Activated T-helper 1 cell treated with Interleukin-2 at 50 U/mL for 16 hours (primary cell): ENCODE measurements at regions not wholly inside any gene's neighbourhood (a gene's known extent, or its start where the extent isn't known, plus 50 kb on each side); places are given as distances from the start of the nearest gene placed in this dataset.

ENCODE experiments used
- DNase-seq: peaks from one replicate; pipeline ENCODE4 v3.0.0-alpha.2; 2020; ENCODE audit warnings: low read depth

- DNase-seq: no peak
These were observed 163.6 kb upstream of the TMPO start for GRCh38 chr12:98351784-98352183.

DNA sequence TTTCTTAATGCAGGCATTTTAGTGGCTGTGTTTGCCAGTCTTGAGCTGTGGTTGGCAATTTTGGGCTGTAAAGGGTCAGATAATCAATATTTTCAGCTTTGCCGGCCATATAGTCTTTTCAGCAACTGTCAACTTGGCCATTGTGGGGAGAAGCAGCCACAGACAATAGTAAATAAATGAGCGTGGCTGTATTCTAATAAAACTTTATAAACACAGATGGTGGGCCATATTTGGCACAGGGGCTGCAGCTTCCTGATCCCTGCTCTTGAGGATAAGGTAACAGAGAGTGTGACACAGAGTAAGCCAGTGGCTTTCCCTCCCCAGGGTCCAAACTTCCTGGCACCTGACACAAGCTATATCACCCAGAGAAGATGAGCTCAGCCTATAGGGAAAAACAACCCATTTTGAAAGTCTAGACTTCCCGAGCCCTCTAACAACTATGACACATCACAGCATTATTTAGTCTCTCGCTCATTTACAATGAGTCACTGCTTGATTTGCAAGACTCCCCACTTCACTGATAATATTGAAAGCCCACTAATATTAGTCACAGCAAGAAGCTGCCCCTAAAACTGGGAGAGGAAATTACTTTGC is 163.1 kb upstream of the TMPO start:
- no peak for DNase-seq

DNA sequence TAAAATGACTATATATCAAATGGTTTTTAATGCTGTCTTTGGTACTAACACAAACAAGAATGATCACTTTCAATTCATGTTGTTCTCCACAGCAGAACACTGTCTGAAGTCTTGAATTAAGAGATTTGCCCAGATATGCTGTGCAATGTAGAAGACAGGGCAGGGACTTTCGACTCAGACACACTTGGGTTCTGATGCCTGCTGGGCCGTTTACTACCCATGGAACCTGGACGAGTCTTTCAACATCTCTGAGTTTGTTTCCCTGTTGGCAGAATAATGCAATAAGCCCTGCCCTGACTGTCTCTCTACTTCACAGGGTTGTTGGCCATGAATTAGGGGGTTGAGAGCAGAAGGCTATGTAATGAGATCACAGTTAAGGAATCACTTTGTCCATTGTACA is 162.6 kb upstream of the TMPO start:
- no peak for DNase-seq

- no peak for DNase-seq
These were observed 160.8 kb upstream of the TMPO start for GRCh38 chr12:98354520-98355035.

- DNase-seq: no peak
These were observed 160.1 kb upstream of the TMPO start for GRCh38 chr12:98355322-98355721.

- no peak for DNase-seq
These were observed 159.5 kb upstream of the TMPO start for GRCh38 chr12:98355933-98356332.

DNA sequence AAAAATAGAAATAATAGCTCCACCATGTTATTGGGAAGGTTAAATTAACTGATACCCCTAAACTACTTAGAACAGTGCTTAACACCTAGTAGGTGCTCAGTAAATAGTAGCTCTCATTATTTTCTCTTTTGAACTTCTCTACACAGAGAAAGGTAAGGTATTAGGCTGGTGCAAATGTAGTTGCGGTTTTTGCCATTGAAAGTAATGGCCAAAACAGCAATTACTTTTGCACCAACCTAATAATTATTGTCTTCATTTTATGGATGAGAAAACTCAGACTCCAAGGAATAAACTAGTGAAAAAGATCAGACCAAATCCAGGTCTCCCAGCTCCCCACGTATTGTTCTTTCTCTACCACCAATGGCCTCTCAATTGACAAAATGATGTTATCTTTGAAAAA is 157.2 kb upstream of the TMPO start:
- DNase-seq: no peak

GRCh38 chr12:98359856-98360255 is 155.5 kb upstream of the TMPO start:
- no peak for DNase-seq

- DNase-seq: no peak
These were observed 155.0 kb upstream of the TMPO start for GRCh38 chr12:98360401-98360800.

DNA sequence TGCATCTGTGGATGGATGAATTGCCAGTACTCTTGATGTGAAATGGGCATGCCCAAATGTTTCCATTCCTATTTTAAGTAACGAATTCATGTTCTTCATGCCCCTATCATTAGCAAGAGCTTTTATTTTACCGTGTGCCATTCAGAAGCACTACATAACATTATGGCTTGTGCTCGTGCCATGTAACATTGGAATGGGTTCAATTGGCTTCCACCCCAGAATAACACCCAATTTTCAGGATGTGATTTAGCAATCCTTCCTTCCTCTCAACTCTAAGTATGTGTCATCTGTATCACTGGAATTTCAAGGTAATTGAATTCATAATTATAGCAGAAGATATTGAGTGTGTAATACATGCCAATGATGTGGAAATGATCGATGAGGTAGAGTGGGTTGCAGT is 145.8 kb upstream of the TMPO start:
- no peak for DNase-seq

GRCh38 chr12:98370976-98371375 is 144.4 kb upstream of the TMPO start:
- DNase-seq: no peak

GRCh38 chr12:98371419-98371818 is 144.0 kb upstream of the TMPO start:
- no peak for DNase-seq

GRCh38 chr12:98372340-98373024 is 142.9 kb upstream of the TMPO start:
- no peak for DNase-seq

DNA sequence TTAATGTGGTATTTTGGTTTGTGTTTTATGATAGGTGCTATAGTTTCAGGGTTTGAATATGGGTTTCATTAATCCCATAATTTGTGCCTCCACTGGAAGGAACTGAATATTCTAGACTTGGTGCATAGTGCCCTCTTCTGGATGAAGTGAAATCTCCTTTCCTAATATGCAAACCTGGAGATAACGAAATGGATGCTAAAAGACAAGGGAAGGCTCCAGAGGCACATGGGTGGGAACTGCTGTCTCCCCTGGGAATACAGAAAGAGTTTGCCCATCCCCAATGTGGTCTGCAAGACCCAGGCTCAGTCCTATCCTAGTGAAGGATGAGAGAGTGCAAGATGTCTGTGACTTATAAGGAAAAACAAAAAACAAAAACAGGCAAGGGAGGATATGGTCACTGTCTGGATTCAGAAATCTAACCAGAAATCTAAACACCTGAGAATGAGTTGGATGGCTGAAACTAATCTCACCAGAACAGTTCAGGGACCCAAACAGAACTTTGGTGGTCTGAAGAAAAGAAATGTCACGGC is 142.3 kb upstream of the TMPO start:
- DNase-seq: no peak

- no peak for DNase-seq
These were observed 141.4 kb upstream of the TMPO start for GRCh38 chr12:98374007-98374406.

GRCh38 chr12:98379106-98379505 is 136.3 kb upstream of the TMPO start:
- no peak for DNase-seq

- no peak for DNase-seq
These were observed 129.7 kb upstream of the TMPO start for GRCh38 chr12:98385641-98386040.

DNA sequence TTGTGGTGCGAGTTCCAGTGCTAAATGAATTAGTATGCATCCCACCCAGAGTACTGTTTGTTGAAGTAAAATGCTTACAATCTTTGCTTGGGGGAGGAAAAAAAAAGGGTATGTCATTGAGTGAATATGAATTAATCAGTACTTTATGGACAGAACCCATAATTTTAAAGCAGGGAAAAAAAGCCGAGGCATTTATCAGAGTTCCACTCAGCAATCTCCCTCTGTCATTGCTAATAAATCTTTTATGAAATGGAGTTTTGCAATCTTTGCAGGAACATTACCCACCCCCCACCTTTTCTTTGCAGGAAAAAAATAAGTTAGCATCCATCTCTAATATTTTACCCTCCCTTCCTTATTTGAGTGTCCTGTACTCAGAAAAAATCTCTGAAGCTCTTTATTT is 127.9 kb upstream of the TMPO start:
- DNase-seq: no peak

DNA sequence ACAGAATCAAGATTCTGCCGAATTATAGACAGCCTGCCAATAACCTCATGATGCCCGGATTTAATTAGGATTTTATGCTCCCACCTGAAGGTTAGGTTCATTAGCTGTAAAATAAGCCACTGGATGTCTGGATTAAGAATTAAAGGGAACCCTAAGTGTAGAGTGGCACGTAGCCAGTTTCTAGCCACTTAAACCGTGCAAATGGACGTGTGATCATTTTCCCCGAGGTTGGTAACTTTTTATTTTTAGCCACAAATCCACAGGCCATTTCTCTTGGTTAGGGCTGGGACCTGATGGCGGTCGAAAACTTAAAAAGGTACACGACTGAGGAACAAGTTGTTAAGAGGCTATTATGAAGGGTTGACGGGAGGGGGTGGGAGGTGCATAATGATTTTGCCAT is 127.3 kb upstream of the TMPO start:
- no peak for DNase-seq

- DNase-seq: no peak
These were observed 125.8 kb upstream of the TMPO start for GRCh38 chr12:98389593-98389992.

- DNase-seq: peak; percentile 69
These were observed 117.9 kb upstream of the TMPO start for GRCh38 chr12:98397323-98398105.

GRCh38 chr12:98399532-98399931 is 115.9 kb upstream of the TMPO start:
- DNase-seq: peak; percentile 30

- DNase-seq: no peak
These were observed 114.0 kb upstream of the TMPO start for GRCh38 chr12:98401427-98401826.
